HFFc6 (cell line): ENCODE measurements at regions not wholly inside any gene's neighbourhood (a gene's known extent, or its start where the extent isn't known, plus 50 kb on each side); places are given as distances from the start of the nearest gene placed in this dataset.
A peak's percentile ranks its signal among the peaks of the same experiment; 100 is the strongest.

ENCODE experiments used
- DNase-seq: peaks from one replicate; pipeline ENCODE4 v3.0.0-alpha.2; 2018
- H3K27ac Mint-ChIP-seq: 2 replicates; pipeline ENCODE4 v1.8.0; 2020; ENCODE audit warnings: mild to moderate bottlenecking, mixed read lengths
- H3K27me3 Mint-ChIP-seq: 2 replicates; pipeline ENCODE4 v1.8.0; 2021; ENCODE audit warnings: mild to moderate bottlenecking, moderate library complexity, mixed read lengths; ENCODE audit not compliant: insufficient read depth
- H3K36me3 Mint-ChIP-seq: 2 replicates; pipeline ENCODE4 v1.8.0; 2021; ENCODE audit warnings: low read depth, mixed read lengths
- H3K4me1 Mint-ChIP-seq: 2 replicates; pipeline ENCODE4 v1.8.0; 2020; ENCODE audit warnings: low read depth, mixed read lengths
- H3K4me3 Mint-ChIP-seq: 2 replicates; pipeline ENCODE4 v1.8.0; 2020; ENCODE audit warnings: mild to moderate bottlenecking, moderate library complexity, mixed read lengths
- H3K9me3 Mint-ChIP-seq: 2 replicates; pipeline ENCODE4 v1.8.0; 2020; ENCODE audit warnings: mild to moderate bottlenecking, mixed read lengths
- TF ChIP-seq, protein P1 (sequence below): fragments of 200-600 bp; sonication (generic); IDR thresholded peaks from 2 replicates; pipeline ENCODE4 v1.5.0; 2021; ENCODE audit warnings: antibody characterized with exemption, mild to moderate bottlenecking

DNA sequence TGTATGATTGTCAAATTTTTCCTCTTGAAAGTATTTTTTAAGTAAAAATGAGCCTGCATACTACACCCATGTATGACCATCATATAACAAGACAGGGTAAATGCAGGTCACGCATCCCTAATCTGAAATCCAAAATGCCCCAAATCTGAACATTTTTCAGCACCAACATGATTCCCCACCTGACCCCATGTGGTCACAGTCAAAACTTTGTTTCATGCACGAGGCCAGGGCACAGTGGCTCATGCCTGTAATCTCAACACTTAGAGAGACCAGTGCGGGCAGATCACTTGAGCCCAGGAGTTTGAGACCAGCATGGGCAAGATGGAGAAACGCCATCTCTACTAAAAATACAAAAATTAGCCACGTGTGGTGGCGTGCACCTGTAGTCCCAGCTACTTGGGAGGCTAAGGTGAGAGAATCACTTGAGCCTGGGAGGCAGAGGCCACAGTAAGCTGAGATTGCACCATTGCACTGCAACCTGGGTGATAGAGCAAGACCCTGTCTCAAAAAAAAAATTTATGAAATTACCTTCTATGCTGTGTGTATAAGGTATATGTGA, 63.7 kb upstream of the NPAS1 start:
- peak overlapping the region; percentile 58 for H3K4me3 Mint-ChIP-seq
- H3K27me3 Mint-ChIP-seq, result no peaks in the 10 kb centered on the region; the same call in 1 of the 2 replicates
- peaks cover 83% of the 10 kb centered on the region for H3K4me1 Mint-ChIP-seq
- peaks cover 35% of the 10 kb centered on the region for H3K36me3 Mint-ChIP-seq
- H3K9me3 Mint-ChIP-seq, result no peaks in the 10 kb centered on the region
- peak overlapping the region; percentile 91 for H3K27ac Mint-ChIP-seq
- no peak for DNase-seq
- TF ChIP-seq, protein P1, sequence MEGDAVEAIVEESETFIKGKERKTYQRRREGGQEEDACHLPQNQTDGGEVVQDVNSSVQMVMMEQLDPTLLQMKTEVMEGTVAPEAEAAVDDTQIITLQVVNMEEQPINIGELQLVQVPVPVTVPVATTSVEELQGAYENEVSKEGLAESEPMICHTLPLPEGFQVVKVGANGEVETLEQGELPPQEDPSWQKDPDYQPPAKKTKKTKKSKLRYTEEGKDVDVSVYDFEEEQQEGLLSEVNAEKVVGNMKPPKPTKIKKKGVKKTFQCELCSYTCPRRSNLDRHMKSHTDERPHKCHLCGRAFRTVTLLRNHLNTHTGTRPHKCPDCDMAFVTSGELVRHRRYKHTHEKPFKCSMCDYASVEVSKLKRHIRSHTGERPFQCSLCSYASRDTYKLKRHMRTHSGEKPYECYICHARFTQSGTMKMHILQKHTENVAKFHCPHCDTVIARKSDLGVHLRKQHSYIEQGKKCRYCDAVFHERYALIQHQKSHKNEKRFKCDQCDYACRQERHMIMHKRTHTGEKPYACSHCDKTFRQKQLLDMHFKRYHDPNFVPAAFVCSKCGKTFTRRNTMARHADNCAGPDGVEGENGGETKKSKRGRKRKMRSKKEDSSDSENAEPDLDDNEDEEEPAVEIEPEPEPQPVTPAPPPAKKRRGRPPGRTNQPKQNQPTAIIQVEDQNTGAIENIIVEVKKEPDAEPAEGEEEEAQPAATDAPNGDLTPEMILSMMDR, result no peak; the same call in 1 of the 2 replicates

DNA sequence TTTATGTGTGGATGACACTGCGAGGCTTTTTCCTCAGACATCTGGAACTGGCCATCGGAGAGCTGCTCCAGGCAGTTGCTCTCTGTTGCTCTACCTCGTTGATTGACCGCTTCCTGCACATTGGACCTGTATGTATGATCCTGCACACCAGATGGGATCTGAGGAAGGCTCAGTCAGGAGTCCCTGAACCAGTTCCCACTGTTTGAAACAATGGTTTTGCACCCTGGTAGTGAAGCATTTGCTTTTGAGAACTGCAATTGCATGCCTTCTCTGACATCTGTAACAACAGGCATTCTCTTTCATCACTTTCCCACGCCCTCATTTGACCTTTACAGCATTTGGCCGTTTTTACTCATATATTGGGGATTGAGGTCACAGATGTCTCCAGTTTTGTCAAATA, 61.1 kb upstream of the NPAS1 start:
- TF ChIP-seq, protein P1, result no peak
- H3K4me3 Mint-ChIP-seq, result peak overlapping the region; percentile 49; the same call in 1 of the 2 replicates
- peak; percentile 41 for DNase-seq
- H3K36me3 Mint-ChIP-seq, result peaks cover 26% of the 10 kb centered on the region
- peaks cover 84% of the 10 kb centered on the region for H3K4me1 Mint-ChIP-seq
- H3K27ac Mint-ChIP-seq, result peak overlapping the region; percentile 88
- H3K9me3 Mint-ChIP-seq, result no peaks in the 10 kb centered on the region
- no peaks in the 10 kb centered on the region; the same call in 1 of the 2 replicates for H3K27me3 Mint-ChIP-seq

DNA sequence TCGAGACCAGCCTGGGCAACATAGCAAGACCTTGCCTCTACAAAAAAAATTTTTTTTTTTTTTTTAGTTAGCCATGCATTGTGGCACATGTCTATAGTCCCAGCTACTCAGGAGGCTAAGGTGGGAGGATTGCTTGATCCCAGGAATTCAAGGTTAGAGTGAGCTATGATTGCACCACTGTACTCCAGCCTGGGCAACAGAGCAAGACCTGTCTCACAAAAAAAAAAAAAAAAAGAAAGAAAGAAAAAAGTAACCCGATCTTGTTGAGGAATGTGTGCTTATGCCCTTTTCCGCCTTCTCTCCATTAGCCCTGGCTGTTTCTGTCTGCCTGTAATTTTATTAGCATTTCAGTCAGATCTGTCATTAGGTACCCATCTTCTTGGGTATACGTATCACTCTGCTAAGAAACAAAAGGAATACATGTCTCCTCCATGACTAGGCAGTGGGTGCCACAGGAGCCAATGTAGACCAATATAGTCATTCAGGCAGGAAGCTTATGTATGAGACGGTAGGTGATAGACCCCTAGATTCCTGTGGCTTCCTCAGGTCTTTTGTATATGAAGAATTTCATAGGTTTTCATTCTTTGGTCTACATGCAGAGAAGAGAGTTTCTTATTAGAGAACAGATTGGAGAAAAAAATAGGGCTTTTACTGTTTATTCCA, 59.6 kb upstream of the NPAS1 start:
- TF ChIP-seq, protein P1, result no peak
- Mint-ChIP-seq H3K27me3 (peaks cover 3% of the 10 kb centered on the region), H3K9me3 (no peaks in the 10 kb centered on the region), H3K27ac (peak overlapping the region; percentile 64), H3K4me3 (peak overlapping the region; percentile 21; the same call in 1 of the 2 replicates), H3K4me1 (peaks cover 79% of the 10 kb centered on the region), H3K36me3 (peaks cover 19% of the 10 kb centered on the region)
- DNase-seq, result no peak

DNA sequence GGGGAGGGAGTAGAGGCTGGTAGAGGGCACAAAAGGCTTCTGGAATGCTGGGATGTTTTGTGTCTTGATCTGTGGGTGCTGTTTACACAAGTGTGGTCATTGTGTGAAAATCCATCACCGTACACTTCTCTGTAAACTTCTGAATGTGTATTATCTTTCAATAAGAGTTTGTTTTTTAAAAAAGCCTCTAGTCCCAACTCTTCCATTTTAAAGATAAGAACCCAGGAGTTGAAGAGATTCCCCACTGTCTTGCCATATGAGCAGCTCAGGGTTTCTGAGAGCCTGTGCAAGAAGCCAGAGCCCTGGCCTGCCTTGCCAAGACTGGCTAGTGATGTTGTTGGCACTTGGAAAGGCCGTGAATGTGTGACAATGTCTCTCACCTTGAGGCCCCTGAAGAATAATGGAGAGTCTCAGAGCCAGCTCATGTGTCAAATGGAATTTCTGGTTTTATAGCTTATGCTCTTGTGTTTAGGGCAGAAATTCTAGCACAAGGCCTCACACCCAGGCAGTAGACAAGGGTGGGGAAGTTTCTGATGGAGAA, 57.5 kb upstream of the NPAS1 start:
- H3K27me3 Mint-ChIP-seq, result peaks cover 3% of the 10 kb centered on the region; the same call in 1 of the 2 replicates
- DNase-seq, result no peak
- TF ChIP-seq, protein P1, result no peak
- H3K4me3 Mint-ChIP-seq, result peak overlapping the region; percentile 72
- peaks cover 25% of the 10 kb centered on the region for H3K36me3 Mint-ChIP-seq
- H3K27ac Mint-ChIP-seq, result peak overlapping the region; percentile 97
- H3K9me3 Mint-ChIP-seq, result no peaks in the 10 kb centered on the region
- H3K4me1 Mint-ChIP-seq, result peaks cover 69% of the 10 kb centered on the region

DNA sequence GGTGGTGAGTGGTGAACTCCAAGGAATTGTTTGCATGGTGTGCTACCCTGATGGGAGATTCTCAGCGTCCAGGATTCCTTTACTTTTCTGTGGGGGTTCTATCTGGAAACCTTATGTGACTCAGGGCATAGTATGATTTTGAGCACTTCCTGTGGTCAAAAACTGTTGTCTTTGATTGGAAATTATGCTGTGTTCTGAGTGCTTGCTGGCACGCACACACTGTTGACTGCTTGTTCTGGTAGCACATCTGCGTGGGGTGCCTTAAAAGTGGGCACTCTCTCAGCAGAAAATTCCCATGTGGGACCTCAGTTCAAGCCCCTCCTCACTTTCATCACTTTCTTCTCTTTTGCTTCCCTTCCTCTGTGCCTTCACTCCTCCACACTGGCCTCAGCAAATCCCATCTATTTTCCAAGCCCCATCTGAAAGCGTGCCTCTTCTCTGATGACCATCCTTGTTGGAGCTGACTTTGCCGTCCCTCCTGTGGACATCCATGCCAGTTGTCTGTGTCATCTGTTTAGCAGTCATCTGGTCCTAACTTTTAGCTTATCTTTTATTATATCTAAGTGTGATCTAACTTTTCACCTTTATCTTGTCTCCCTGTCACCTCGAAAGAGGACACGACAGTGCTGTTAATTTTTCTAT, 56.4 kb upstream of the NPAS1 start:
- H3K9me3 Mint-ChIP-seq, result no peaks in the 10 kb centered on the region
- peaks cover 3% of the 10 kb centered on the region; the same call in 1 of the 2 replicates for H3K27me3 Mint-ChIP-seq
- H3K4me3 Mint-ChIP-seq, result peak overlapping the region; percentile 72
- DNase-seq, result peak; percentile 95
- peak overlapping the region; percentile 97 for H3K27ac Mint-ChIP-seq
- TF ChIP-seq, protein P1, result no peak
- peaks cover 36% of the 10 kb centered on the region for H3K36me3 Mint-ChIP-seq
- H3K4me1 Mint-ChIP-seq, result peaks cover 73% of the 10 kb centered on the region
